IPS-NIHi11 (cell line): ENCODE measurements at regions not wholly inside any gene's neighbourhood (a gene's known extent, or its start where the extent isn't known, plus 50 kb on each side); places are given as distances from the start of the nearest gene placed in this dataset.
A peak's percentile ranks its signal among the peaks of the same experiment; 100 is the strongest.
"Not testable (repeated sequence)": the region's sequence is repeated elsewhere in the genome, so short reads cannot be mapped to it uniquely, and the experiment has no call there.

Experiments
- DNase-seq: peaks from one replicate; pipeline ENCODE4 v3.0.0; 2012; ENCODE audit warnings: mixed read lengths, low spot score

DNA sequence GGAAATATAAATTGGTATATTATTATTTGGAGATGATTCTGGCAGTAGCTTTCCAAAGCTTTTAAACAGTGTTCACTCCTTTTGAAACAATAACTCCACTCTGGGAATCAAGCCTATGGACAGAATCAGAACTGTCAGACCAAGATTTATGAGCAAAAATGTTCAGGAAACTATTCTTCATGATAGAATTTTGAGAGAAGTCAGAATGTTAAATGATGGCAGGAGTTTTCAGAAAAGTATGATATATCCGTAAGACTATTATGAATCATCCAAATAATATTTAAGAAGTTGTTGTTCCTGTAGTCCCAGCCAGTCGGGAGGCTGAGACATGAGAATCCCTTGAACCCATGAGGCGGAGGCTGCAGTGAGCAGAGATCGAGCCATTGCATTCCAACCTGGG, 50.5 kb upstream of the ADGRG2 start:
- DNase-seq = no peak

- DNase-seq = no peak
Observed at GRCh38 chrX:19174401-19175025, 52.2 kb upstream of the ADGRG2 start.

DNA sequence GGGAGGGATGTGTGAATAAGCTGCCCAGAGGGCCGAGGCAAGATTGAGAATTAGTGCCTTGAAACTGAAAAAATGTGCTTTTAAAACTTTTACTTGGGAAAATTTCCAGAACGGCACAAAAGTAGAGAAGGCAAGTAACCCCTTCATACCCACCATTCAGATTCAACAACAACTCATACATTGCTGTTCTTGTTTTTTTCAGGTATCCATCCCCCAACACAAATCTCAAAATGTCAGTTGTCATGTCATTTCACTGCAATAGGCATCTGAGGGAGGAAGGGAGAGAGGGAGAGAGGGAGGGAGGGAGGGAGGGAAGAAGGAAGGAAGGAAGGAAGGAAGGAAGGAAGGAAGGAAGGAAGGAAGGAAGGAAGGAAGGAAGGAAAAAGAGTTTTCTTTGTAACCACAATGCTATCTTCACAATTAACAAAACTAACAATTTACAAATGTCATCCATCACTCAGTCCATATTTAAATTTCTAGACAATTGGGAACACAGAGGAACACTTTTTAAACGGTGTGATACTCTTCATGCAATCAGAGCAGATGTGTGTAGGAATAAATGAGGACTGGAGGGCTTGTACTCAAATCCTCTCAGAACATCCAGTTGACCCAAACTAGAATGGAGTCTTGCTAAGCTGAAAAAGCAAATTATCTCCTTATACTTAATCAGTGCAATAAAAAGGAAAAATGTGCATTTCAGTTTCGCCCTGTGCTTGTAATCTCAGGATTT, 54.8 kb upstream of the ADGRG2 start:
- no peak for DNase-seq

GRCh38 chrX:19177721-19178120, 55.5 kb upstream of the ADGRG2 start:
- DNase-seq = no peak

- no peak for DNase-seq
Observed at GRCh38 chrX:19178402-19178801, 56.1 kb upstream of the ADGRG2 start.

- DNase-seq = no peak
Observed at GRCh38 chrX:19179389-19179788, 57.1 kb upstream of the ADGRG2 start.

DNA sequence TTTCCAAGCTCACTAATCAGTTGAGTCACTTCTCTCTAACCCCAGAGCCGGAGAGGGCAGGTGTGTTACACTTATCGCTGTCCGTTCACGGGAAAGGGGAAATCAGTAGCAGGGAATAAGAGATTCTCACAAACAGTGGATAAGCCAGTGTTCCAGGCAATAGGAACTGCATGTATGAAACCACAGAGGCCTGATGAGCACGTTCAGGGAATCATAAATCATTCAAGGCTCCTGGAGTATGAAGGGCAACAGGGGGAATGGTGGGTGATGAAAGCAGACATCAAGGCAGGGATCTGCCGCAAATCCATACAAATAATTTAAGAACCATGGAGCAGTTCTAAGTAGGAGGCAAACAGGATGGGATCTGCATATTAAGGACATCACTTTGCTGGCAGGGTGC, 59.1 kb upstream of the ADGRG2 start:
- DNase-seq = no peak

- DNase-seq = no peak
Observed at GRCh38 chrX:19182785-19183184, 60.5 kb upstream of the ADGRG2 start.

GRCh38 chrX:19183761-19184477, 61.7 kb upstream of the ADGRG2 start:
- DNase-seq = no peak

GRCh38 chrX:19188566-19188965, 66.3 kb upstream of the ADGRG2 start:
- no peak for DNase-seq

- DNase-seq = no peak
Observed at GRCh38 chrX:19190902-19191301, 68.6 kb upstream of the ADGRG2 start.

DNA sequence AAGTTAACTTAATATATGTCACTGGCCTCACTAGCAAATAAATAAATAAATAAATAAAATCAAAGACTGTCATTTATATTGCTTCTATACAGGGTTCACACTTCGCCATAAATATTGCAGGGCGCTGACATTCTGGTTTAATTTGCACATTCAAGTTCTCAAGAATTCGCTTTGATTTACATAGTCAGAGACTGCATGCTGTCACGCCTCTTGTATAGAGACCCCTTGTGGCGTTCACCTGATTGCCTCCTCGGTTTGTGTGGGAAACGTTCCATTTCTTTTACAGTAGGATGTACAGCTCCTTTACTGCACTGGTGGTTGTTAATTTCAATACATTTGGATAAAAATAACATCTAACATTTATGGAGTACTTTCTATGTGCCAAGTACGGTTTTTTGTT, 71.3 kb upstream of the ADGRG2 start:
- no peak for DNase-seq

- no peak for DNase-seq
Observed at GRCh38 chrX:19194285-19195242, 72.3 kb upstream of the ADGRG2 start.

DNA sequence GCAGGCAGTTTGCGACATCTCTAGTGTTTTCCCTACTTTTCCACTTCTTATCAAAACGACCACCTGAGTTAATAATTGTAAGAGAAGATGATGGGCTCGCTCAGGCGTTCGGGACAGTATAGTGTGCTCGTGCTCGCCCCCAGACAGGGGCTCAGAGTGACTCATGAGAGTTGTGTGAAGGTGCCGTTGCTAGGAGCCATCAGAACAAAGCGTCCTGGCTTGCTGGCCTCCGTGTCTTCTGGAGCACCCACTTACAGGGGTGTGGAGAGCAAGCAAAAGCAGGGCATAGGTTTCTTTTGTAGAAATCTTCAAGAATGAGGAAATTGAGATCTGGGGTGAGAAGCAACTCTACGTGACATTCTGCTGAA, 73.0 kb upstream of the ADGRG2 start:
- DNase-seq = no peak

DNA sequence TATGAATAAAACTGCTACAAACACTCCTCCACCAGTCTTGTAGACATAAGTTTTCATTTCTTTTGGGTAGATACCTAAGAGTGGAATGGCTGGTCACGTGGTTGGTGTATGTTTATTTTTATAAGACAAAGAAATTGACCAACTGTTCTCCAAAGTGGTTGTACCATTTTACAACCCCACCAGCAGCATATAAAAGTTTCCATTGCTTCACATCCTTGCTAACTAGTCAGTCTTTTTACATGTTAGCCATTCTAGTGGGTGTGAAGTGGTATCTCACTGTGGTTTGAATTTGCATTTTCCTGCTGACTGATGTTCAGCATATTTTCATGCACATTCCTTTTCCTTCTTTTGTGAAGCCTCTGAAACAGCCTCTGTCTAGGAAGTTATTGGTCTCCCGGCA, 76.2 kb upstream of the ADGRG2 start:
- DNase-seq = no peak

- DNase-seq = no peak
Observed at GRCh38 chrX:19202171-19202570, 79.9 kb upstream of the ADGRG2 start.

GRCh38 chrX:19204636-19205035, 82.4 kb upstream of the ADGRG2 start:
- DNase-seq = no peak

DNA sequence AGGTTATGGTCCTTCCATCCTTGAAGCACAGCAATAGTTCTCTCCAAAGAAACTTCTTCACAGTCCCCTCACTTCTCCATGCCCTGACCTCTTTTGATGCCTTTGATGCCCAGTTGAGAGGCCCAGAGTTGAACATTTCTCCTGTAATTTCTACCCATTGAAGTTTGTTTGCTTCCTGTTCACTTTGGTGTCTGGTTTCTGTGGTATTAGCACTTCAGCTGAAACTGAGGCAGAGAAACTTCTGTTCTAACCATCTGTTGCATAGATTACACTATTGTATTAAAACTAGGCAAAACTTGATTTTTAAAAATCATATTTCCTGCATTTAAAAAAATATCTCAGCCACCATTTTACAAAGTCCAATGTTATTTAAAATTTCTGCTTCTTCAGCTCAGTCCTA, 89.8 kb upstream of the ADGRG2 start:
- DNase-seq = no peak

GRCh38 chrX:19213610-19214152, 91.4 kb upstream of the ADGRG2 start:
- DNase-seq = no peak

DNA sequence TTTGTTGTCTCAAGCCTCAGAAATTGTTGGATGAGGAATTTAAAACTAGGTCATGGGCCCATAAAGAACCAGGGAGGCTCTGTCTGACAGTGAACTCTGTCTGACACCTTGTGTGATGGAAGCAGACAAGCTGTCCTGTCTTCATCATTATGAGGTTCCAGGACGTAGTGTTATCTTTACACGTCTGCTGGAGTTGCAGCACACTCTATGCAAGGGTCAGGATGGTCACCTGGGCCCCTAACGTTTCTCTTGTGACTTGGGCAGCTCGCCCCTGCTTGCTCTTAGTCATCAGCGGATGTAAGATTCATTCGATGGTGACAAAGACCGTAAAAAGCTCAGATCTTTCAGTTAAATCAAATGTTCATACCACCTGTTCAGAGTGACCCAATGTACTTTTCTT, 92.0 kb upstream of the ADGRG2 start:
- no peak for DNase-seq

GRCh38 chrX:19225909-19226308, 103.6 kb upstream of the ADGRG2 start:
- DNase-seq = peak; percentile 29

- DNase-seq = not testable (repeated sequence)
Observed at GRCh38 chrX:19229896-19230295, 107.6 kb upstream of the ADGRG2 start.
